ENCODE measurements at regions not wholly inside any gene's neighbourhood (a gene's known extent, or its start where the extent isn't known, plus 50 kb on each side); places are given as distances from the start of the nearest gene placed in this dataset.

DNA sequence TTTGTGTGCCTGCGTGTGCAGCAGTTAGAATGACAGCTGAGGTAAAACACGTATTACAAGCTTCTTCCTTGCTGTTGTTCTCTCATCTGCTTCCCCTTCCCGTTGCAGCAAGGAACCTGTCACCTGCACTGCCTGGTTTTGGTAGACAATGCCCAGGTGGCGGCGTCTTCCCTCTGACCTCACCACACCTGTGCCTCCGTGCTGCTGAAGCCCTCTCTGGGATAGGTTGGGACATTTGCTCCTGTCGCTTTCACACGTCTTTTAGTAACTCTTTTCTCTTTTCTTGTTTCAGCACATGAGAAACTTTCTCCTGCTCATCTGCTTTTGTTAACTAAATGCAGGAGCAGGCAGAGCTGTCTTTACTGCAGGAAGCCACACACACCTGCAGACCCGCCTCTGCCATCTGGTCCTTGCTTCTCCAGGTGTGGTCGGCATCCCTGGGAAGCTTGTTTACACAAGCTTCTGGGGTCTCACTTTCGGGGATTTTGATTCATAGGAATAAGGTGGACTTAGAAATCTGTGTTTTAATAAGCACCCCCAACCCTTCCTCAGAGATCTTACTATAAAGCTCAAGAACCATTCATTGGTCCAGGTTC, 60.7 kb upstream of the EXOC6 start:
- in situ Hi-C loops (cut with HindIII; ENCODE audit: low pct_unique_long_range_greater_than_20kb, low sequenced_read_pairs): no loop called here
- no peak for DNase-seq (ENCODE audit: low read depth)

- no peak for DNase-seq (ENCODE audit: low read depth)
- in situ Hi-C loops (cut with HindIII; ENCODE audit: low pct_unique_long_range_greater_than_20kb, low sequenced_read_pairs): no loop called here
These were observed 59.3 kb upstream of the EXOC6 start for GRCh38 chr10:92789067-92789466.

- DNase-seq (ENCODE audit: low read depth): no peak
- in situ Hi-C loops (cut with HindIII; ENCODE audit: low pct_unique_long_range_greater_than_20kb, low sequenced_read_pairs): no loop called here
These were observed 58.5 kb upstream of the EXOC6 start for GRCh38 chr10:92789786-92790185.

DNA sequence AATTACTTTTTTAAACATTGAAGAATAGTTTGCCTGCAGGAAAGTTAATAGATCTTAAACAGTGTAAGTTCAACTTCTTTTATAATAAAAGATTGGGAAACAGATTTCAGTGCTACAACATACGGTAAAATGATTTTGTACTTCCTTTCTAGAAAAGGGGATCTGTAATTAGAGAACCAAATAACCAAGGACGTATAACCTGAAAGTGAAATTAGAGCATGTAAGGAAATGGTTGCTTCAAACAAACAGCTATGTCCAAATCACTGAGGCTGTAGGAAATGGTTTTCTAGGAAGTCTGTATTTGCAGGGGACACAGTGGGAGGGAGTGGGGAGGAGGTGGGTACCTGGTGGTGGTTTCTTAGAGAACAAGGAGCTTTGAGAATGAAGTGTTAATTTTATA, 57.9 kb upstream of the EXOC6 start:
- DNase-seq (ENCODE audit: low read depth): no peak
- in situ Hi-C loops (cut with HindIII; ENCODE audit: low pct_unique_long_range_greater_than_20kb, low sequenced_read_pairs): no loop called here

DNA sequence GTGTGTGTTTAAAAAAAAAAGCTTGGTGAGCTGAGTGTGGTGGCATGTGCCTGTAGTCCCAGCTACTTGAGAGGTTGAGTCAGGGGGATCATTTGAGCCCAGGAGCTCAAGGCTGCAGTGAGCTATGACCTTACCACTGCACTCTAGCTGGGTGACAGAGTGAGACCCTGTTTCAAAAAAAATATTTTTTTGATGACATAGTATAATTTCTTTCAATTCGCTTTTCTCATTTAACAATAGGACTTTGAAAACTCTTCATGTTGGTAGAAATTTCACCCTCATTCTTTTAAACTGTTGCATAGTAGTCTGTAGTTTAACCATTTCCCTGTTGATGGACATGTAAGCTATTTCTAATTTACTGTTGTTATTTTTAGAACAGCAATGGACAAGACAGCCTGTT, 55.7 kb upstream of the EXOC6 start:
- in situ Hi-C loops (cut with HindIII; ENCODE audit: low pct_unique_long_range_greater_than_20kb, low sequenced_read_pairs): no loop called here
- DNase-seq (ENCODE audit: low read depth): no peak
